ENCODE measurements at regions not wholly inside any gene's neighbourhood (a gene's known extent, or its start where the extent isn't known, plus 50 kb on each side); places are given as distances from the start of the nearest gene placed in this dataset.

- H2BK15ac ChIP-seq (ENCODE audit: low read length): no peak overlapping the region
- no peaks in the 10 kb centered on the region for H3K9me3 ChIP-seq (ENCODE audit: insufficient read depth in 2 of 2, low read depth in 1 of 2, low read length in 1 of 2)
- no peak overlapping the region for H2AFZ ChIP-seq (ENCODE audit: low read length)
- no peak overlapping the region for H3K56ac ChIP-seq (replicated peaks; ENCODE audit: insufficient read length, low read depth, low read length)
- FAIRE-seq (no peak), DNase-seq (ENCODE audit: low read depth in 1 of 2, low spot score in 2 of 2) (no peak)
- no peak overlapping the region for H2BK20ac ChIP-seq (ENCODE audit: low read length)
- no peaks in the 10 kb centered on the region for H3K79me2 ChIP-seq (ENCODE audit: control insufficient read depth in 1 of 2, insufficient read depth in 2 of 2, low read length in 2 of 2)
- WGBS, 2 experiments (ENCODE audit: extremely low coverage in 1 of 2, insufficient coverage in 1 of 2, insufficient read length in 1 of 2, insufficient replicate concordance in 2 of 2, low coverage in 1 of 2, low lambda C conversion rate in 2 of 2, missing lambda C conversion rate in 1 of 2): 89% methylated on average over 2 of the region's 2 CpGs; no CpG with 5 or more reads in 1 of the 2 experiments
- no peaks in the 10 kb centered on the region for H3K4me1 ChIP-seq (replicated peaks in 1 of 4; ENCODE audit: control insufficient read depth in 3 of 4, insufficient read depth in 4 of 4, low read length in 3 of 4)
- no peaks in the 10 kb centered on the region for H4K20me1 ChIP-seq (replicated peaks in 1 of 2; ENCODE audit: control insufficient read depth in 1 of 2, insufficient read depth in 2 of 2, low read length in 2 of 2)
- TF ChIP-seq SUZ12 (IDR thresholded peaks at IDR 0.05; ENCODE audit: low read length) (no peak), SP4 (IDR thresholded peaks at IDR 0.05; ENCODE audit: low read length) (no peak), SP2 (IDR thresholded peaks at IDR 0.05; ENCODE audit: low read length) (no peak)
- no peak overlapping the region for H4K5ac ChIP-seq (ENCODE audit: insufficient read length, low read depth, low read length)
- ChIA-PET POLR2A (ENCODE audit: partially characterized antibody) (interaction anchor here (1.4 kb wide), 1 partner anchor 10 kb away, joined by 4 read pairs; no protein-coding TSS in a partner anchor), CTCF (ENCODE audit: partially characterized antibody) (no interaction called here)
- no peak overlapping the region for H2BK12ac ChIP-seq (ENCODE audit: low read depth, low read length)
- no peak overlapping the region for H2BK5ac ChIP-seq (ENCODE audit: low read depth, low read length)
- no peak overlapping the region for H3K4ac ChIP-seq (replicated peaks; ENCODE audit: insufficient read length, low read depth, low read length)
- no peak overlapping the region for H2AK5ac ChIP-seq (ENCODE audit: low read depth, low read length)
- H3K27ac ChIP-seq (ENCODE audit: low read depth, low read length): no peak overlapping the region
- H3K23ac ChIP-seq (ENCODE audit: insufficient read length): no peak overlapping the region
- no peak overlapping the region for H2BK120ac ChIP-seq (replicated peaks; ENCODE audit: low read depth, low read length)
- no peak overlapping the region for H3K4me2 ChIP-seq (ENCODE audit: insufficient read depth in 1 of 2, low read depth in 2 of 2, low read length in 2 of 2)
- H4K8ac ChIP-seq (ENCODE audit: extremely low read depth, insufficient read depth, low read length): no peak overlapping the region
- H3K14ac ChIP-seq (ENCODE audit: insufficient read length): no peak overlapping the region
- no peaks in the 10 kb centered on the region for H3K36me3 ChIP-seq (ENCODE audit: control insufficient read depth in 2 of 4, insufficient read depth in 4 of 4, low read length in 3 of 4)
- no peak overlapping the region for H4K91ac ChIP-seq (replicated peaks; ENCODE audit: insufficient read length, low read length)
- no peaks in the 10 kb centered on the region for H3K23me2 ChIP-seq (ENCODE audit: low read depth, low read length)
- no peak overlapping the region; the same call in 1 of the 2 replicates for H3K18ac ChIP-seq (ENCODE audit: extremely low read depth, low read length)
- no peak overlapping the region for H3K9ac ChIP-seq (replicated peaks in 1 of 4; ENCODE audit: extremely low read depth in 1 of 4, low read depth in 3 of 4, low read length in 3 of 4)
- H3K4me3 ChIP-seq (ENCODE audit: extremely low read depth in 1 of 4, insufficient read depth in 2 of 4, low read depth in 3 of 4, low read length in 4 of 4): no peak overlapping the region
- H3K27me3 ChIP-seq (replicated peaks in 1 of 4; ENCODE audit: control insufficient read depth in 3 of 4, extremely low read depth in 1 of 4, insufficient read depth in 3 of 4, low read length in 3 of 4): no peaks in the 10 kb centered on the region
- H3K79me1 ChIP-seq (ENCODE audit: low read depth, low read length): no peaks in the 10 kb centered on the region
These were observed 515.0 kb upstream of the DDX18 start for GRCh38 chr2:117299451-117299850.
